GM18951 (cell line): ENCODE measurements at regions not wholly inside any gene's neighbourhood (a gene's known extent, or its start where the extent isn't known, plus 50 kb on each side); places are given as distances from the start of the nearest gene placed in this dataset.
"Not testable (repeated sequence)": the region's sequence is repeated elsewhere in the genome, so short reads cannot be mapped to it uniquely, and the experiment has no call there.

Experiments used
- POLR2A ChIP-seq: IDR thresholded peaks from 4 replicates; pipeline ENCODE4 v1.6.1; 2011; ENCODE audit warnings: mild to moderate bottlenecking; ENCODE audit not compliant: insufficient read length, insufficient read depth; ENCODE audit errors: extremely low read depth
- in situ Hi-C: fragments of 300-500 bp; cut with MboI; formaldehyde crosslinking; loops from one replicate; pipeline ENCODE4 v1.12.0; 2022; ENCODE audit warnings: low sequenced_read_pairs, mixed read lengths, inconsistent platforms; ENCODE audit not compliant: unreplicated experiment

- in situ Hi-C loops = no loop called here
- TF ChIP-seq POLR2A = no peak
Observed at GRCh38 chr2:37795456-37795855, 124.0 kb upstream of the CDC42EP3 start.

- no peak for TF ChIP-seq POLR2A
- in situ Hi-C loops = no loop called here
Observed at GRCh38 chr2:37795938-37796337, 124.5 kb upstream of the CDC42EP3 start.

DNA sequence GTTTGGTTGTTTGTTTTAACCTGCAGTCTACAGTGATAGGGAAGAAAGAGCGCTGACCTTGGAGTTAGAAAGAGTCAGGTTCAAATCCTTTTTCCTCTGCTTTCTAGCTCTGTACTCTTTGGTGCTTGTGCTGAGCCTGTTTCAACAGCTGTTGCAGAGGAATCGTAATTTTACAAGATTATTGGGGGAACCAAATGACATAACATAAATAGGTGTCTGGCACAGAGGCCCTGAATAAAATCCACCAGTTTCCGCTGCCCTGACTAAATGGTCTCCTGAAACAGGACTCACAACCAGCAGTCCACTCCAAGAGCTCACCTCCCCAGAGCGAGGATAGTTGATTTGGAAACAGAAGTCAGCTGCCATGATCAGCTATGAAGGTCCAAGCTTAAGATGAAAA is 125.0 kb upstream of the CDC42EP3 start:
- in situ Hi-C loops = no loop called here
- no peak for TF ChIP-seq POLR2A

DNA sequence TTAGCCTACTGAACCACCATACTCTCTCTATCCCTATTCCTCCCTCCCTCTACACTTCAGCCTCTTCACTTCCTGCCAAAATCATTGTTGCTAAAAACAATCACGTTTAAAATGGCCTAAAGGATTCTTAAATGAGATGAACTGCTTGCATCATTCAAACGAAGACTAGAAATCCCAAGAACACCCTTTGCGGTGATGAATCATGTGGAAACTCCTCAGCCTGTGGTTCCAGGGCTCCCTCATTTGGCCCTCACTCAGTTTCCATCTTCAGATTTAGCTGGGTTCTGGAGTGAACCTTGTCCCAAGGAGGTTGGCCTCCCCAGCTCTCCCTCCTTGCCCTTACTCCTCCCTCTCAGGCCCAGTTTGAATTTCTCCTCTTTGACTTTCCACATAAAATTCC is 125.6 kb upstream of the CDC42EP3 start:
- in situ Hi-C loops = no loop called here

GRCh38 chr2:37798315-37799005 is 126.6 kb upstream of the RMDN2 start:
- in situ Hi-C loops = no loop called here
- TF ChIP-seq POLR2A = no peak

More for the DNA sequence above, 125.6 kb upstream of the CDC42EP3 start:
- no peak for TF ChIP-seq POLR2A

DNA sequence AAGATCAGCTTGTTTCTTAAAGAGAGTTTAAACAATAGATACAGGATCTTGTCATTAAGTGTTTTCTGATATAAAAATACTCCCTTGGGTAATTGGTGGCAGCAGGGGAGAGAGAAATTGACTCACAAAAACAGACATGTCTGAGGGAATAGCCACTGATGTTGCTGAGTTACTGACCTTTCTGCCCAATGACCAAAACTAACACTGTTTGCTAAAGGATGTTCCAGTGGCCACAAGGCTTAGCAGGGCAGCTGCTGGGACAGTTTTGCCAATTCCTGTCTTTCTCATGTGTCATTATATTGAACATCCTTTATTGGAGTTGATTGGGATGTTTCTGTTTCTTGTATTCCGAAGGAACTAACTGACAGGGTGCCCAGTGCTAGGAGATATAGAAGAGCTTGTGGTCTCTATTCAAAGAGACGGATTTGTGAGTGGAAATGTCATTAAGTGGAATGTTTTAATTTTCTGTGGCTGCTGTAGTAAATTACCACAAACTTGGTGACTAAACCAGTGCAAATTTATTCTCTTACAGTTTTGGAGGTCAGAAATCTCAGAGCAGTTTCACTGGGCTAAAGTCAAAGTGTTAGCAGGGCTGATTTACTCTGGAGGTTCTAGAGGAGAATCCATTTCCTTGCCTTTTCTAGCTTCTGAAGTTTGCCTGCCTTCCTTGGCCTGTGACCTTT is 124.8 kb upstream of the RMDN2 start:
- in situ Hi-C loops = no loop called here
- no peak for TF ChIP-seq POLR2A

DNA sequence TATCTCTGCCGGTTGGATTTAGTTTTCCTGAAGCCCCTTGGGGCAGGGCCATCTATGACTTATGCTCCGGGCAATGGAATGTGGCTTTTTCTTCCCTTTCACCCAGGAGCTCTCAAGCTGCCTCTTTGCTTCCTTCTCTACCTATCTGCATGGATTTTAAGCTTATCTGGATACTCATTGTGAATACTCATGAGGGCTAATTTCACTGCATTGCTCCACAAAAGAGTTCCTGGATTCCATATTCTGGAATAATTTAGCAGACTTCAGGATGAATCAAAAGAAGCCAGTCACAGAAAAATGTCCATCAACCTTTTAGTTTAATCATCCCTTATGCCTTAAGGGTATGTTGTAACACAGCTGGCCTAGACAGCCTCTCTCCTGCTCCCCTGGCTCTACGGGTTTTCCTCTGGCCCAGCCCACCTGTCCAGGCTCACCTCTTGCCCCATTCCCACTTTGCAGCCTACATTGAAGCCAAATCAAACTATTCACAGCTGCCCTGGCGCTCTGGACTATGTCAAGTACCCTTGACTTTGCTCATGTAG is 122.8 kb upstream of the RMDN2 start:
- in situ Hi-C loops = no loop called here
- no peak for TF ChIP-seq POLR2A

- no peak for TF ChIP-seq POLR2A
- in situ Hi-C loops = no loop called here
Observed at GRCh38 chr2:37802899-37803379, 122.1 kb upstream of the RMDN2 start.

GRCh38 chr2:37806004-37806403 is 119.1 kb upstream of the RMDN2 start:
- in situ Hi-C loops = not testable (repeated sequence)

- in situ Hi-C loops = no loop called here
- no peak for TF ChIP-seq POLR2A
Observed at GRCh38 chr2:37809525-37809924, 115.6 kb upstream of the RMDN2 start.

DNA sequence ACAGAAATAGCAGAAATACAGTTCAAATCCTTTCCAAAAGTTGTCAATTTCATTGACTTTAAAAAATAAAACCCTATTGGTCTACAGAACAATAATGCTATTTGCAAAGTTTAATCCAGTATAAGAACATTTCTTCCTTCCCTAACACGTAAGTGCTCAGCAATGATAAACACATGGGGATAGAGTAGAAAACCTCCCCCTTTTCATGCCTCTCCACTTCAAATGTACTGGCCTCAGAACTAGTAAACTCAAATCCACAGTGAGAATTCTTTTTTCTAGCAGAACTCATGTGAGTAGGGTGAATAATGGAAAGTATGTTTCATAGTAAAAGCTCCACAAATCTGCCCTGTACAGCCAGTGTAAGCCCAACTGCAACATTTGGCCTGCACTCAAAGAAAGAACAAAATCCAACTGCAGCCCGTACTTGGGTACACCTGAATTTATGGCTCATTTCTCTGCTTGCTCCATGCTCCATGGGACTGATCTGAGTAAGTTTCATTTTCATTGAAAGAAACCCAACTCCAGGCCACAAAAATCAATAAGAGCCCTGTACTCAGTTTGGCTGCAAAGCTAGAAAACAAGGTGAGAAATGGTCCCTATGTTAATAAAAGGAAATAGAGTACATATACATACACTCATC is 115.0 kb upstream of the RMDN2 start:
- in situ Hi-C loops = no loop called here

GRCh38 chr2:37812414-37812813 is 112.7 kb upstream of the RMDN2 start:
- no peak for TF ChIP-seq POLR2A
- in situ Hi-C loops = no loop called here

More for the DNA sequence above, 115.0 kb upstream of the RMDN2 start:
- no peak for TF ChIP-seq POLR2A

- no peak for TF ChIP-seq POLR2A
- in situ Hi-C loops = no loop called here
Observed at GRCh38 chr2:37812941-37813730, 112.0 kb upstream of the RMDN2 start.

DNA sequence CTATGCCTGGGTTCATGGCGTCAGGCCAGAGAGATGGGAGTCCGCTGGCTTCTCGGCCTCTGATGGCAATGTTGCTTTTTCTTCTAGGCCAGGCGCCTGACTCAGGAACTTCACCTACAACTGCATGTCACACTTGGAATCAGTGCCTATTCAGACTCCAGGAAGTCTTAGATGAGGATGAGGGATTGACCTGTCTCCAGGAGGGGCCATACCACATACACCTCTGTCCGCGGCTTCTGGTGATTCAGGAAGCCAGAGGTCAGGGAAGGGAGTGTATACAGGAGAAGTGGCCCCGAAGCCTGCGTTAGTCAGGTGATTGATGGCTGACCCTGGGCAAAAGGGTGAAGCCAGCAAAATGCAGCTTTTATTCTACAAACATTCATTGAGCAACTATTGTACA is 109.1 kb upstream of the RMDN2 start:
- in situ Hi-C loops = no loop called here
- no peak for TF ChIP-seq POLR2A
